Occipital lobe (tissue), 1 donor: ENCODE measurements at regions not wholly inside any gene's neighbourhood (a gene's known extent, or its start where the extent isn't known, plus 50 kb on each side); places are given as distances from the start of the nearest gene placed in this dataset.

ENCODE experiments used
- DNase-seq: peaks from one replicate; lab custom pipeline; 2025; lab: John Stamatoyannopoulos, UW

DNA sequence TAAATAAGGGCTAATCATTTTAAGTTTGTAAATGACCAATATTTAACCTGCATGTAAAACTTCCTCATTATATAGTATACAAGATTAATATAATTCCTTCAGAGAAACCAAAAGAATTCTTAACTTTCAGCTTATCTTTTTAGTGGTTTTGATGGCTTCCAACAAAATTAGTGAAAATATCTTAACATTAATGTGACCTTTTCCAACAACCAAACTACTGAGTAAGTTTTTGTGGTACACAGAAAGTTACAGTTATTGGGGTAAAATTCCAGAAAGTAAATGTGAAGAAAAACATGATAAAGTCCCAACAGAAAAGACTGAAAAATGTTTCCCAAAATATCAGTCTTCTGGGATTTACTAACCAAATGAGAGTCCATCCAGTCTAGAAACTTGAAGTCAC lies 111.0 kb upstream of the PDE3A start:
- DNase-seq = no peak

DNA sequence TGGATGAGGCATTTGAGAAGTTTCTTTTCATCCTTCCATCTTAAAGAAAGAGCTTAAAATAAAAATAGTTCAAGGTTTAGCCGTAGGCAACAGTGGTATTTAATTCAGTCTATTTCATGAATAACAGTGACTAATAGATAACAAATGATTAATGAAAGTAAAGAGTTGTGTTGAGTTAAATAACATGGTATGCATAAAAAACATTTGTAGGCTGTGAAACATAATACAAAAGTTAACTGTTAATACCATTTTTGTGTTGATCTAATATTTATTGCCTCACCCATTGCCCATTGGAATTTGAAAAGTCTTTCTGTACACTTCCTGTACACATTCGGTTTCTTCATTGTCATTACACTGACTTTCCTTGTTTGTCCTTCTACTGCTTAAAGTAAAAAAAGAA lies 108.6 kb upstream of the PDE3A start:
- no peak for DNase-seq

DNA sequence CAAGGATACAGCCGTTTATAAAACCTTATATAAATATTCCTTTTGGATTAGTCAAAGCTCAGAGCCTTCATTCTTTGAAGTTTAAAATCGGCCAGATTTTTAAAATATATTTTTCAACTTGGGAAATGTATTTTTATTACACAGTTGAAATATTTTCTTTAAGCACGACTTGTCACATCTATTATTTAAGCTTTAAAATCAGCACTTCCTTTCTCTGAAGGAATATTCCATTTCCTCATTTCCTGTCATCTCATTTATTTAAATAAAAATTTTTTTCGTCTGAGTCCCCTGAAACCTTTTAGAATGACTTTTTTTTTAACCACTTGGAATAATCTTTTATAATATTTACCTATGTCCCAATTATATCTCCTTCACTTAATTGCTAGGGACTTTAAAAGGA lies 107.5 kb upstream of the PDE3A start:
- DNase-seq = no peak

DNA sequence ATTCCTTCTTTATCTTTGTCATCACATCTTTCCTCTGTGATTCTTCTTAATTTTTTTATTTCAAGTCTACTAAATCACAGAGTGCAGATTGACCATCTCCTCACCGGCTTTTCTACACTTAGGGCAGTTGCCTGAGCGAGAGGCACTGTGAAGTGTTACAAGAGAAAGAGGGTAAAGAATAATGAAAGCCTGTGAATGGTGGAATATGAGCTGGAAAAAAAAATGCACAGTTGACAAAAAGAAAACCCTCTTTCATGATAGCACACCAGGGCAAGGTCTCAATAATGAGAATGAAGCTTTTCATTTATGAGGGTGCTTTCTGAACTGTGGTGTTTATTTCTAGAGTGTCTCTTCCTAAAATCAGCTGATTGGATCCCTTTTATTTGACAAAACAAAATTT lies 106.2 kb upstream of the PDE3A start:
- DNase-seq = no peak

DNA sequence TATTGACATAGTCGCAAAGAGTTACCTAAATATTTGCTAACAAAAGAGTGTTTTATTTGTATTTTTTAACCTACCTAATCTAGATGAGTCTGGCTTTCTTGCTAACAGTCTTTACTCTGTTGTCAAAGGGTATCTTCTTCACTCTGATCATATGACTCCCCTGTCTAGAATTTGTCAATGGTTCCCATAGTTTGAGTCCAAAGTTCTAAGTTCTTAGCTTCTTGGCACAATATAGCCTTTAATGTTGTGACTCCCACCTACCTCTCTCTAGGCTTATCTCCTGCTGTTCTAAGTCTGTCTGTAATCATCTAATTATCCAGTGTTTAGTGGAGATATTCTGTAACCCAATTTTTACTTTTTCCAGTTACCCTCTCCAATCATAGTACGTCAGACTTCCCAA lies 104.3 kb upstream of the PDE3A start:
- no peak for DNase-seq

DNA sequence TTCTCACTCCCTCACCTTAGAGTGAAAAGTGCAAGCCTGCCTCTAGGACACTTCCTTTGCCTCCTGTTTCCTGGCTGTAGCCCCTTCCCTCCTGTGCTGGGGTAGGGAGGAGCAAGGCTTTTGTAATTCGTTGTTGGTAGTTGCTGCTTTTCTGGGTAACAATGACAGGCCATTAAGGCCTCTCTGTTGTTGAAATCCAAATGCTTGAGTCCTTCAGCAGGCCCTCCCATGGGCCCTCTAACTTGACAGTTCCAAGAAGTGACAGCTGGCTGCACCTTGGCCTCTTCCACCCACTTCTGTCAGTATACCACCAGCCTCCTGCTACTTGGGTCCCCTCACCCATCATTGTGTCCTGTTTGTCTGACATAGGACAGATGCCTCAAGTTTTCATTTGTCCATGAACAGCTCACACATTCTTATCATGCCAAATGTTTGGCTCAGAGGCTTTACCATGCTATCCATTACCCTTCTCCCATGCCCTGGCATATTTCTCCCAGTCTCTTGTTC lies 103.7 kb upstream of the PDE3A start:
- no peak for DNase-seq

DNA sequence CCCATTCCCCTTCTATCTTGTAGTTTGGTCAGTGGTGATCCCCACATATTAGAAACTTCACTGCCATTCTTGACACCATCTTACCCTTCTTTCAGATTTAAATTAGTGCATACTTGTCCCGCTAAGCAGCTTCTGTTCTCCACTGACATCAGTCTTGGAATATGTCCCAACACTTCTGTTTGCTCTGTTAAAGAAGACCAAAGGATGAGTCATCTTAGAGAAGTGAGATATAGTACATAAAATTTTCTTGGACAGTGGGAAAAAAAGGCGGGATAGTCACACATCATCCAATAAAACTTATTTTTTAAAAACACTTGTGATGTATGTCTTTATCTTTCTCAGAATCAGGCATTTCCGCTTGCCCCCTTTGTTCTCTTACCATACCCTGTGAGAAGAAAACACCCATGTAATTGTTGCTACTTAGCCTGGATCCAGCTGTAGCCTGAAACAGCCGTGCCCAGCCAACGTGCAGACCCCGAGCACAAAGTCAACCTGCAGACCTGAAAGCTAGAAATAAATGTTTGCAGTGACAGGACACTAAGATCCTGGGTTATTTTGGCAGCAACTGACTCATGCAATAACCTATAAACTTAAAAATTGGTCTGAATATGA lies 100.1 kb upstream of the PDE3A start:
- DNase-seq = no peak

DNA sequence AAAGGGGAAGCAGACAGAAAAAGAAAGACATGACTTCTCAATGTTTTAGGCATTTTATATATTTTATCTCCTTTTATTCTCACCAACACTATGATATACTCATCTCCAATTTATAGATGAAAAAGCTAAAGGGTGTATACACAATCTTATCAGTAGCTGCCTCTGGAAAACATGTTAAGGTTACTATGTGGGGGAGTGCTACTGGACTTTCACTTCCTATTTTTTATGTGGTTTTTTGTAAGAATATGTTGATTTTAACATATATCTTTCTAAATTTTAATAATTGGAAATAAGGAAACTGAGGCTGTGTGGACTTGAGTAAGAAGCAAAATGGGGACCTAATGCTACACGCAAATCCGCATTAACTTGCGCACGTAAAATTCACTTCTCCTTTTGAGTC lies 99.6 kb upstream of the PDE3A start:
- no peak for DNase-seq

DNA sequence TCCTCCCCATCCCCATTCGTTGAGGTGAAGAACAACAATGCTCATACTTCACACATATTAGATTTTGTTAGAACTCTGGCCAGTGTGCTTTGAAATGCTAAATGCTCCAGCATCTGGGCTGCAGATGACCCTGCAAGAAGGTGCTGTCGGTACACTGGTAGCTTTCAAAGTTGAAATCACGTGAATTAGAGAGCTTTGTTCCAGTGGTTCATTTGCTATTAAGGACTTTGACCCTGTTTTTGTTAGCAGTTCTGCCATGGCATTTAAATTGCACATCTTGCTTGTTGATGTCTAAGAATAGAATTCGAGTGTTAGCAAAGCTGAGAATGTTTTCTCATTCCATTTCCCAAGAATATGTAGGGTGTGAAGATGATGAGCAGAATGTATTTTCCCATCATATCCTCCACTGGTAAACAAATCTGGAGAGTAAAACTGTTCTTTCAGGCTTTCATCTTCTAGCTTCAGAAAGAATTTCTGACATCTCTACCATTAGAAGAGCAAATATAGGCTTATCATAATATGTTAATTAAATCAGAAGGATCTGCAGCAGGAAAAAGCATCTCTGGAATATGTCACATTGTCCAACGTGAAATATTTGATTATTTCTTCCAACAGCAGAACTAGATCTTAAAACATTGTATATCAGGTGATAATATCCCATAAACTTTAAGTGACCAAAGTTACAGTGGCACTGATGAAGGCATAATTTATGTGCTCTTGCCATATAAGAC lies 98.8 kb upstream of the PDE3A start:
- no peak for DNase-seq

DNA sequence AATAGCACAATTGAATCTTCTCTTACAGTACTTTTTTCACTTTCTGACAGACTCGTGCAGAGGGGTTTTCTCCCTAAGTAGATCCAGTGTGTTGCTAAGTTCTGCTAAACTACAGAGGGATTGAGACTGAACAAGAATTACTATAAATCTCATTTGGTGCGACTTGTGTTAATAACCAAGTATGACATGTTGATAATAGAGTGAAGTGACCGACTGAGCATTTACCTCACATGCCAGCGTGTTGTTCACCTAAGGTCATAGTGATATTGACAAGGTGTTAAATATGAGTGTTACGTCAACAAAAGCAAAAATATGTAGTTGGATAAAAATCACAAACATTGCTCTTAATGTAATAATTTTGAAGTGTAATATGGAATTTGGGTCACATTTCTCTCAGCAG lies 97.8 kb upstream of the PDE3A start:
- no peak for DNase-seq

DNA sequence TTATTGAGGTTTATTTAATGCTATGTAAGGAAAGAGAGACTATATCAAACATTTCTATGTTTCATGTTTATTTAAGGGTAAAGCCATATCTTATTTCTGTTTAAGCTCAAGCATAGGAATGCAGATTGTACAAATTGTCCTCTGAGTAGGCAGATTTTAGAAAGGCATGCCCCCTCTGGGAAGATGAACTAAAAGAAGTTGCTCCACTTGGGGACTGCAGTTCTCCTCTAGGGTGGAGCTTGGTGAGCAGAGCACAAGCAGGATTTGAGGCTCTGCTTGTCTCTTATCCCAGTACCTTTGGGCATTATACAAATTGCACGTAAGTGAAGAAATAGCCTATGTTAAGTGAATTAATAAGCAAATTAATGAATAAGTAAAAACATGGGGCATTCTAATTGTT lies 96.2 kb upstream of the PDE3A start:
- no peak for DNase-seq

DNA sequence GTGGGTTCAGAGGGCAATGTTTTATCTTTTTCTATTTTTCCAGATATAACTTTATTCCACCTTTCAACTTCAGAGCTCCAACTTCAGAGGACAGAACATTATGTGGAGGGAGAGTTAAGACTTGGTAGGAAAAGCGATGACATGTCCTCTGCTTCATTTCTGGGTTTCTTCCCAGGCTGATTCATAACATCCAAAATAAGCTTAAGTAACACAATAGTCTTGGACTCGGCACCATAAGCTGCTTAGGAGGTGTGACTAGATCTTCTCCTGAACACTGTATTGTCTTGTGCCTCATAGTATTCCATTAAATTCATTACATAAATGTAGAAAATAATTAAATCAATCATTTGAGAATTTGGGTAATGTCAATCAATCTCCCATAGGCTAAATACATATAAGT lies 95.5 kb upstream of the PDE3A start:
- DNase-seq = no peak

DNA sequence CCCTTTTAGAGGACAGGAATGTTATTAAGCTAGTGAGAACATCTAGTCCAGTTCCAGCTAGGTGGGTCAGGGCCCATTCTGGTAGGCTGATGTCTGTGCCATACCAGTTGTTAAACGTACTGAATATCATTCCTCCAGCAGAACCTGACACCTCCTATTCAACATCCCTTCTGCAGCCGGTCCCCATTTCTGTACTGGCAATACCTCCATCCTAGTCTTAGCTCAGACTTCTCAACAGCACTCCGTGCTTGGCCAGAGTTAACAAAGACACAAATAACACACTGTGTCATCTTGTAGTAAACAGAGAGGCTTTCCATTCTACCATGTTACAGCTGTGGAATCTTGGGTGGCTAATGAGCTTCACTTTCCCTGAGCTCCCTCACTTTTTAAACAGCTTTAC lies 94.3 kb upstream of the PDE3A start:
- no peak for DNase-seq

DNA sequence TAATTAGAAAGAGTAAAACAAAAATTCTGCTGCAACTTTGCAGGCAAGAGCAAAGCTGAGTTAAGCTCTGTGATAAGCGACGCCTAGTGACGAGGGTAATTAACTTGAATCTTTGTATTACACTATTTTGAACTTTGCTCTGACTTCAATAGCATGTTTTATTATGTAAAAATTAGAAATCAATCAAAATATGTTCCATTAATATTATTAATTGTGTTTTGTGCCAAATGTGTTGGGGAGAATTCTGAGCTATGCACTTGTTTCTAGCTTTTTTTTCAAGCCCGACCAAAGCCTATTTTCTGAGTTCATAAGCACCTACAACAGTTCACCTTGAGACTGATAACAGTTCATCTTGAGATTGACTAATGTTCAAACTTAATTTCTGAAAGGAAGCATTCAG lies 90.1 kb upstream of the PDE3A start:
- no peak for DNase-seq

DNA sequence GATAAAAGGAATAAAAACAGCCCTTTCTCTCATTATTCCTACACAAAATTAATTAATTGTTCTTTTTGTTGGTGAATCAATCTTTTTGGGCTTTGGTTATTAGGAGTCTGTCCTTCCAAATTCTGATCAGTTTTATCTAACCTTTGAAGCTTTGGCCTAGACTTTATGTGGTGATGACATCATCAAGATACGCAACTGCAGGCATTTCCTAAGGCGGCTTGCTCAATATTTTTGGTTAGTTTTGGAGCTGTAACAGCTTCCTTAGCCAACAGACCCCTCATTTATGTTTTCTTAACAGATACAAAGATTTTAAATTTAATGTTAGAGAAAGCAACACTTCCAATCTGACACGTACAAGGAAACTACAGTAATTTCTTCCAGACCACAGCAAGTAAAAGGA lies 87.8 kb upstream of the PDE3A start:
- no peak for DNase-seq

DNA sequence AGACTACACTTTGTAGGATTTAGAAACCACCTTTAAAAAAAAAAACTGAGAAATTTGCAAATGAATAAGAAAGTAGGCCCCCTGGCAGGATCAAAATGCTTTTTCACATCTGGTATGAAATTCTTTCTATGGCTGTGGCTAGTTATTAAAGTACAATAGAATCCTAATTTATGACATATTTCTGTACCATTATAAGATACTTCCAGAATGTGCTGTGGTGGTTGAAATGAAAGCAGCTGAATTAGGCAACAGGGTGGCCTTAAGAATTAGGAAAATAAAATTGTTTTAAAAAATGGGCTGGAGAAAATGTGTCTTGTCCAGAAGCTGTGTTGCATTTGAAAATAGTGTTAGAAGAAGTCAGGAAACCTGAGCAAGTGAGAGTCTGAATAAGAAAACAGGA lies 85.9 kb upstream of the PDE3A start:
- DNase-seq = no peak

DNA sequence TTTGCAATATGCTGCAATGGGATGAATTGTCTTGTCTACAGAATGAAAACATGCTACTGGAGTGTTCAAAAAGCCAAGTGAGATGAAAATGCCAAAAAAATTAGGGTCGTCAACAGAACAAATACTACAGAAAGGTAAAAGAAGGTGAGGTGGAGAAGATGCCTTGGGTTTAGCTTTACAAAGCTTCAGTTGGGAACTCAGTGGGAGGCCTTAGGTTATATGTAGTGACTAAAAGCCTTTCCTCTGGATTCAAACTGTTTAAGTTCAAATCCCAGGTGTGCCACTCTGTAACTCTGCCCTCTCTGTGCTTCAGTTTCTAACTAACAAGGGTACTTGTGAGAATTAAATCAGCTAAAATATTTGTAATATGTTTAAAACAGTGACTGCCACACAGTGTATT lies 84.9 kb upstream of the PDE3A start:
- no peak for DNase-seq

DNA sequence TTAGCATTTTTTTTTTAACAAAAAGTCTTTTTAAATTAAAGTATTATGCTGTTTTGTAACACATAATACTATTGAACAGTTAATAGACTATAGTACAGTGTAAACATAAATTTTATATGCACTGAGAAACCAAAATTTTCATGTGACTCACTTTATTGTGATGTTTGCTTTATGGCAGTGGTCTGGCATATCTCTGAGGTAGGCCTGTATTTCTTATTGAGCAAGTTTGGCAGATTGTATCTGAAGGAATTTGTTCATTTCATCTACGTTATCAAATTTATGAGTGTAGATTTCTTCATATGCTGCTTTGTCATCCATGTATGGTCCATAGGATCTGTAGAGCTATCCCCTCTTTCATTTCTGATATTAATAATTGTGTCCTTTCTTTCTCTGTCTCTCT lies 78.8 kb upstream of the PDE3A start:
- no peak for DNase-seq

DNA sequence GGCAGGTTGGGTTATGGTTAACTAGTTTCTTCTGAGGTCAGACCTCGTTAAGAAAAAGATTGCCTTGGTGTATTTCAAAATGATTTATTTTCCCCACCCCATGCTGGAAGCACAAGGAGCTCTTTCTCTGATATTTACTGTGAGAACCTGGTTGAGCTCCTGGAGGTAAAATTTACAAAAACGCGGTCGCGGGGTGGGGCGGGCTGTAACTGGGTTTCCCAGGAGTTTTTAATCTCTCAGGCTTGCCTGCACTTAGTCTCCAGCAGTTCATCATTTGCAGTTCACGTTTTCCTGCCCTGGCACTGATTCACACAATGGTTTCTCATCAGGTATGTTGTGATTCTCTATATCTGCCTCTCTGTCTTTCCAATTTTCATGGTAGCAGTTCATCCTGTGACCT lies 67.9 kb upstream of the PDE3A start:
- no peak for DNase-seq

DNA sequence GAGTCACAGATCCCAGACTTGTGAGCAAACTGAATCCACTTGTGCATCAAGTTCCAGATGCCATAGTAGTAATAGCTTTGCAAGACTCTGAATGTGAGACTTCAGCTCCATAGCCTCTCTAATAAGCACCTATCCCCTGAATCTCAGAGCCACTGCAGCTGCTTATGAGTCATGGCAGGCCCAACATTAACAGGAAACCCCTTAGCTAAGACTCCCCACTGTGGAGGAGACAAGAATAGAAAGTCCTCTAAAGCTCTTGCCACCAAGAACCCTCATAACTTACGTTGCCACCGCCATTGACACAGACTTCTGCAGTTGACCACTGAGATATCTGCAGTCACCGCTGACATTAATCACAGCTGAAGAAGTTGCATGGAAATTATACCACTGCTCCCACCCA lies 62.9 kb upstream of the PDE3A start:
- no peak for DNase-seq

DNA sequence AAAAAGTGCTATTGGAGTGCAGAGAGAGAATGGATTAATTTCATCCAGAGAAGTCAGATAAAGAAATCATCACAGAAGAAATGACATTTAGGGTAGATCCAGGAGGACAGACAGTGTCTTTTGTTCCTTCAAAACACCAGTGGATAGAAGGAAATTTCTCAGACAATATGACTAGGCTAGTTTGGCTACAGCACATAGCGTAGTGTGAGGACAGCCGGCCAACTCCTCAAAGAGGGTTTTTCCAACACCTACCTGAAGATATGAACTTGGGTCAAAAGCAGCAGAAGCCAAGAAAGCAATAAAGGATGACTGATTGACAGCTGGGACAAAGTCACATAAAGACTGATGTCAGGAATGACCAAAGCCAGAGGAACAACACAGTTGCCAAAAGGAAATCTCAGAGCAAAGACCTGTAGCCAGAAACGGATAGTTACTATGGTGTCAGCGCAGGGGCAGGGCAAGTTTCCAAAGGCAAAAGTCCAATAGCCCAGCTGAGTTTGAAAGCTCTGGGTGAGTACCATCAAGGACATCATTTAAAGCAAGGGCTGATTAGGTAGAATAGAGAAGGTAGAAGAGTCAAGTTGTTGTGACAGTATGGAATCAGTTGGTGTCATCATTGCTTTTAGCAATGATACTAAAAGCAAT lies 58.7 kb upstream of the PDE3A start:
- no peak for DNase-seq

DNA sequence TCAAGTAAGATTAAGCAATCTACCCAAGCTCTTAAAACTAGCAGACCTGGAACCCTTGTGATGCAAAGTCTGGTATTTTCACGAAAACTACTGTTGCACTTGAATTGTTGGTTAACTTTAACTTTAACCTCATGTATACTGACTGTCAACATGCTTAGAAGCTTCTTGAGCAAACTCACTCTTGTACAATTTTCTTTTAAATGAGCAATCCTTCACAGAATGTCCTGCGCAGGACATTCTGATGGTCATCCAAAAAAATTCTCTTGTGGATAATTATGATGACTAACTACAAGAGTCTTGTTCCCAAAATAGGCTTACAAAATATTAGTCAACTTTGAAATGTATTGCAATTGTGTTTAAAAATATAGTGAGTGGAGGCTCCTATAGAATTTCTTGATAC lies 54.0 kb upstream of the PDE3A start:
- no peak for DNase-seq

DNA sequence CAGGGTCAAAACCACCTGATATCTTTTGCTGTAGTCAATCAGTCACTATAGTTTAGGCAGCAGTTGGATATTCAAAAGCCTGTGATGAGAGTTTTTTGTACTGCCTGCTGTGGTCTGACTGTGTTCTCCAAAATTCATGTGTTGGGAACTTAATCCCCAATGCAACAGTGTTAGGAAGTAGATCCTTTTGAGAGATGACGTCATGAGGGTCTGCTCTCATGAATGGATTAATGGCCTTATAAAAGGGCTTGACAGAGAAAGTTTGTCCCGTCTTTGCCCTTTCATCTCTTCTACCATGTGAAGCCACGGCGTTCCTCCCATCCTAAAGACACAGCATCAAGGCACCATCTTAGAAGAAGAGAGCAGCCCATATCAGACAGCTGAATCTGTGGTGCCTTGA lies 50.8 kb upstream of the PDE3A start:
- no peak for DNase-seq
